ENCODE measurements at regions not wholly inside any gene's neighbourhood (a gene's known extent, or its start where the extent isn't known, plus 50 kb on each side); places are given as distances from the start of the nearest gene placed in this dataset.

GRCh38 chr2:168380500-168380899 lies 75.6 kb upstream of the CERS6 start:
- no peak for DNase-seq

- no peak for DNase-seq
Observed at GRCh38 chr2:168392024-168392423, 64.0 kb upstream of the CERS6 start.

- DNase-seq: no peak
Observed at GRCh38 chr2:168392797-168393196, 63.3 kb upstream of the CERS6 start.

GRCh38 chr2:168394262-168394661 lies 61.8 kb upstream of the CERS6 start:
- no peak for DNase-seq

- DNase-seq: no peak
Observed at GRCh38 chr2:168396131-168396530, 59.9 kb upstream of the CERS6 start.

- no peak for DNase-seq
Observed at GRCh38 chr2:168397629-168398028, 58.4 kb upstream of the CERS6 start.

- no peak for DNase-seq
Observed at GRCh38 chr2:168401048-168401556, 55.0 kb upstream of the CERS6 start.

- no peak for DNase-seq
Observed at GRCh38 chr2:168401771-168402170, 54.3 kb upstream of the CERS6 start.

GRCh38 chr2:168402531-168402930 lies 53.5 kb upstream of the CERS6 start:
- no peak for DNase-seq

GRCh38 chr2:168403736-168404135 lies 52.3 kb upstream of the CERS6 start:
- DNase-seq: no peak

- DNase-seq: no peak
Observed at GRCh38 chr2:168404764-168405163, 51.3 kb upstream of the CERS6 start.

Measured in CD4-positive, alpha-beta T cell treated with Interleukin-1 beta for 1 hour (primary cell).